NCI-H524 (cell line): ENCODE measurements at regions not wholly inside any gene's neighbourhood (a gene's known extent, or its start where the extent isn't known, plus 50 kb on each side); places are given as distances from the start of the nearest gene placed in this dataset.
A peak's percentile ranks its signal among the peaks of the same experiment; 100 is the strongest.

Experiments
- DNase-seq, 2 experiments: peaks; one replicate each; lab custom pipeline; 2025; lab: John Stamatoyannopoulos, UW

DNA sequence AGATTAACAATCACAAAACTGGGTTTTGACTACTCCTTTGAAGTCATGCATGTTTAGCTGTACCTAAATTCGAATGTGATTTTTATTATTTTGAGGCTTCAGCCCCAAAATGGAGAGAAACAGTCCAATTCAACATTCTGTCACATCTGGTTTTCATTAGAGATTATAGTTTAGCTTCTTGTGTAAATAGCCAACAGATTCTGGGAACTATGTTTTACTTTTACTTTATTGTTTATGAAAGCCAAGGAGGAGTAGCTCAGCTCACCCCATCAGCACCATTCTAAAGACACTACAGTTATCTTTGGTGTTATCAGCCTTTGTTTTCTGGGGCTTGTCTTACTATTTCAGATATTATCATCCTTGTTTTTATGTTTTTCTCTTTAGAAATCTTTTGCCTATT lies 465.0 kb upstream of the CWC22 start:
- DNase-seq = no peak

DNA sequence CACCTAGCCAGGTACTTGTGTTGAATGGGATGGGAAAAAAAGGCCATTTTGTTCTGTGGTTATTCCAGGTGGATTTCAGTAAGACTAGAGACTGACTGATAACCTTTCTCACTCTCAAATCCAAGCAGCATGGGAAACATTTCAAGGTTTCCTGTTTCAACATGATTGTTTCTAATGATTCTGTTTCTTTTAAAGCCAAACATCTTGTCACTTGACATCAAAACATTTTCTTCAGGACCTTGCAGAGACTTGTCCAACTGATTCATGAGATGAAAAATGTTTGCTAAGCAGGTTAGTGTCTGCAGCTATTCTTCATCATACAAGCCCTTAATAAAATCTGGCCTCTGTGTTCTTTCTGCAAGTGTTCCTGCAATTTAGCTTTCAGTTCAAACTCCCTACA lies 456.5 kb upstream of the CWC22 start:
- DNase-seq = no peak

DNA sequence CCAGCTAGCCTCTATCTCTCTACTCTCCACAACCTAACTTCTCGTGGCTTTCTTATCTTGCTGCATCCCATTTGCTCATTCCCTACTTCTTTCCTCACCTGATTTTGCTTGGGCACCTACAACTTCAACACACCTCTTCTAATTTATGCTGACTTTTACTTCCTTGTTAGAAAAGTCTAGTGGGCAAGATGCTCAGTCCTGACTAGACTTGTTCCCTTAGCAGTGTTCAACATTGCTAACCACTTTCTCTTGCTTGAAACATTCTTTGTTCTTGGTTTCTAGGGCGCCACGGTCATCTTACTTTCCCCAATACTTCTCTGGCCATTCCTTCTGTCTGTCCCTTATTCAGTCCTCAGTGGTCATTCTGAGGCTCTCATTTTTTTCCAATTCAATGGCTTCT lies 454.7 kb upstream of the CWC22 start:
- DNase-seq = no peak

GRCh38 chr2:180456801-180457200 lies 449.7 kb upstream of the CWC22 start:
- no peak for DNase-seq

GRCh38 chr2:180450841-180451240 lies 443.7 kb upstream of the CWC22 start:
- DNase-seq = no peak

DNA sequence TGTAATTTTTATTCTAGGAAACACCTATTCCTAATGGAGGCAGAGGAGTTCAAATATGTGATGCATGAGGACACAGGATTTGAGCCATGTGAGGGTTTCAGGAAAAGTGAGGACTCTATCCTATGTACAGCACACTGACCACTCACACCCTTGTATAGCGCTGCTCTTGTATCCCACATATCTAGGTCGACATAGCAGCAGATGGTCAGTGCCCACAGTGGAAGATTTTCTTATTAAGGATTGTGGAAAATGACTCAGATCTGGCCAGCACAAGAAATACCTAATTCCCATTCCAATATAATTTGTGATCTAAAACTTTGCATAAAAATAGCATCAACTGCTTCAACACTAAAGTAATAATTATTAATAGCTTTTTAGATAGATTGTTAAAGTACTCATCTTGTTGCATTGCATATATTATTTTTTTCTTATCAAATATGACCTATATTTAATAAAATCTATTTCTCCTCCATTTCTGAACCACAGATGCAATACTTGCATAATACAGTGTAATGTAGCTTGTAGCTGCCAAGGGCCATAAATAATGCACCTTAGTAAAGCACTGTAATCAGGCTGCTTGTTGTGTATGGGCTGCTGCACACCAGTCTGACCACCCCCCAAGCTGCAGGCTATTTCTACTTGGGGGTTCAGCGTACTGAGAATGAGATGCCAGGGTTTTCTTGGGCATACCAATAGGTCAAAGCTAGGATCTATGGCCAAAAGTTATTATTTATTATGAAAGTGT lies 442.2 kb upstream of the CWC22 start:
- DNase-seq = peak; percentile 49 to 70

DNA sequence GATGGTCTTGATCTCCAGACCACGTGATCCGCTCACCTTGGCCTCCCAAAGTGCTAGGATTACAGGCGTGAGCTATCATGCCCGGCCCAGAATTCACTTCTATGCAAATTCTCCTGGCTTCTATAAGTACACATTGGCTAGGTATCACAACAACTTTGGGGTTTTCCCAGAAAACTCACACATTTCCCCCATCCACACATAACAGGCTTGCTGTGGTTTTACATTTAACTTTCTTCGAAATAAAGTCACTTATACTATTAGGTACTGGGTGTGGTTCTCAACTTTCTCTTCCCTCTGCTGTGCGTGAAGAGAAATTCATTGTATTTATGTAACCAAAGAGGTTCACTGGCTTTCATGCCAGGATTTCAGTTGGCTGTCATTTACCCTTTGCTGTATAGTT lies 439.4 kb upstream of the CWC22 start:
- DNase-seq = no peak

GRCh38 chr2:180443888-180444287 lies 436.8 kb upstream of the CWC22 start:
- DNase-seq = no peak

GRCh38 chr2:180442860-180443644 lies 436.0 kb upstream of the CWC22 start:
- DNase-seq = peak in 1 of 2 experiments; percentile 15

DNA sequence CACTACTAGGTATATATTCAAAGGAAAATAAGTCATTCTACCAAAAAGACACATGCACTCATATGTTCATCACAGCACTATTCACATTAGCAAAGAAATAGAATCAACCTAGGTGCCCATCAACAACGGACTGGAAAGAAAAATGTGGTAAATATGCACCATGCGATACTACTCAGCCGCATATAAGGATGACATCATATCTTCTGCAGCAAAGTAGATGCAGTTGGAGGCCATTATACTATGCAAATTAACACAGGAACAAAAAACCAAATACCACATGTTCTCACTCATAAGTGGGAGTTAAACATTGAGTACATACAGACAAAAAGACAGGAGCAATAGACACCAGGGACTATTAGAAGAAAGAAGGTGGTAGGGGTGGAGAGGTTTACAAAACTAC lies 412.1 kb upstream of the CWC22 start:
- no peak for DNase-seq

DNA sequence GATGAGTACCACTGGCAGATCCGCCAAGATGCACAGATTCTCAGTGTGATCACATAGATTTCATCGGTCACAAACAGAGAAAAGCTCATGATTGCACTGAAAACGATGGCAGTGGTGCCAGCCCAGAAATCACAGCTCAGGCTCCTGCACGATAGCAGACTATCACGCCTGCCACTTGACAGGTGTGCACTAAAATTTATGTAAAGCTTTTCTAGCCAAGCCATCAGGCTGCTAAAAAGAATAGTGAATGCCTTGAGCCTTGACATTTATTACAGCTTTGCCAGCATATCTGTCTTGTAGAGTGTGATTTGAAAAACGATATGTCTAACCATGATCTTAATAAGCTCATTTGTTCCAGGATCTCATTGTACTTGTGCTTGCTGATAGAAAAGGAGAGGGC lies 409.5 kb upstream of the CWC22 start:
- peak; percentile 25 to 77 for DNase-seq

DNA sequence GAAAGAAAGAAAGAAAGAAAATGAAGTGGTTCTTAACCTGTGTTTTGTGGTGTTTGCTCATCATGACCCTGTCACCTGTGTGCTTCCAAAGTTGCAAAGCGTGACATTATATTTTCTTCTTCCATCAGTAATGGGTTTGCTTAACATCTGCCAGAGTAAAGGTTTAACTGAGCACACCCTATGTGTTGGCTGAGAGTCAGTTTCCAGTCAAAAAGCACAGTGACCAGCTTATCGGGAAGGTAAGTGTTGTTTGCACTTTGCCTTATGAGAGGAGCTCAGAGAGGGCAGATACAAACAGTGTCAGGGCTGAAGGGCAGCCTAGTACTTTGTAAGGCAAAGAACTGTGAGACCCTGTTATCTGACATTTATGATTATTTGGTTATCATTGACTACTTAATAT lies 406.2 kb upstream of the CWC22 start:
- DNase-seq = no peak

DNA sequence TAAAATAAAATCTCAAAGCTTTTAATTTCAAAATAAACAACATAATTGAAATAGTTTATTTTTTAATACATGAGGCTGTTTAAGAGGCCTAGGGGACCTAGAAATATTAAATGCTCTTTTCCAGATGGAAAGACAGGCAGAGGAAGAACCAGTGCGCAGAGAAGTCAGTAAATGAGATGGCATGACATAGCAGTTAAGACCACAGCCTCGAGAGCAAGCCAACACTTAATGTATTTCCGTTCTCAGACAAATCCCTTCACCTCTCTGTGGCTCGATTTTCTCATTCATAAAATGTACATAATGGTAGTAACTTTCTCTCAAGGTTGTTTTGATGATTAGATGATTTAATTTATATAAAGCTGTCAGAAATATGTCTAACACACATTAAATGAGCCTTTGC lies 405.1 kb upstream of the CWC22 start:
- no peak for DNase-seq

DNA sequence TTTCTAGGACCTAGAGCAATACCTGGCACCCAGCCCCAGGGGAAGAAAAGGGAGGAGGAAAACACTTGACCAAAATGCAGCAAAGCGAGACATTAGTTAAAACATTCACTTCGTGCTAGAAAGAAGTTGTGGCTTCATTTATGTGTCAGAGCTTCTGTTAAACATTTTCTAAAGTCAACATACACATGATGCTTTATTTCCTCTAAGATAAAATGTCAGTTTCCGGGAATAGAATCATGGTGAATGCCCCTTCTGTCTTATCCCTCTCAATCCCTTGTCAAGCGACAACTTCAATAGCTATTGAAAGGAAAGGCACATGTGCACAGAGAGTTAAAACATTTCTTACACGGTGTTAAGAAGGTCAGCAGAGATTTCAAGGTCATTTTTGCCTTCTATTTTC lies 404.6 kb upstream of the CWC22 start:
- DNase-seq = peak in 1 of 2 experiments; percentile 22

GRCh38 chr2:180406687-180407086 lies 399.6 kb upstream of the CWC22 start:
- no peak for DNase-seq

DNA sequence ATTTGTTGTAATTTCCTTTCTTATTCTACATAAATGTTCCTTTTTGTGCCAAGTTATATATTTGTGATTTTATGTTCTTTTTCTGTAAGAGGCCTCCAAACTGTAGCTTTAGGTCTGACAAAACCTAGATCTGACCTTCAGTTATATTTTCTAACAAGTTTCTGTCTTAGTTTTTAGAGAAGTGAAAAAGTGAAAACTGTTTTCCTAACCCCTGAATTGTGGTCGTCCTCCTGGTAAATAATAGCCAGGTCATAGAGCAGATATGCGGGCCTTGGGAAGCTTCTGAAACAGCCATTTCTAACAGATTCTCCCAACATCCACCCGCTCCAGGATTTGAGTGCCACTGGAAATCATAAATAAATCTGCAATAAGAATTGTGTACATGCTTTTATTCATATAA lies 398.4 kb upstream of the CWC22 start:
- no peak for DNase-seq

DNA sequence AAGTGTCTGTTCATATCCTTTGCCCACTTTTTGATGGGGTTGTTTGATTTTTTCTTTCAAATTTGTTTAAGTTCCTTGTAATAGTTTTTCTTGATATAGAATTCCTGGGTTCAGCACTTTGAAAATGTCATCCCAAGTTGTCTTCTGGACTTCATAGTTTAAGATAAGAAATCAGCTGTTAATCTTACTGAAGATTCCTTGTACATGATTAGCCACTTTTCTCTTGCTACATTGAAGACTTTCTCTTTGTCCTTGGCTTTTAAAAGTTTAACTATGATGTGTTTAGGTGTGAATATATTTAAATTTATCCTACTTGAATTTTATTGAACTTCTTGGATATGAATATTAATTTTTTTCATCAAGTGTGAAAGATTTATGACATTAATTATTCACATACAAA lies 387.2 kb upstream of the CWC22 start:
- no peak for DNase-seq

DNA sequence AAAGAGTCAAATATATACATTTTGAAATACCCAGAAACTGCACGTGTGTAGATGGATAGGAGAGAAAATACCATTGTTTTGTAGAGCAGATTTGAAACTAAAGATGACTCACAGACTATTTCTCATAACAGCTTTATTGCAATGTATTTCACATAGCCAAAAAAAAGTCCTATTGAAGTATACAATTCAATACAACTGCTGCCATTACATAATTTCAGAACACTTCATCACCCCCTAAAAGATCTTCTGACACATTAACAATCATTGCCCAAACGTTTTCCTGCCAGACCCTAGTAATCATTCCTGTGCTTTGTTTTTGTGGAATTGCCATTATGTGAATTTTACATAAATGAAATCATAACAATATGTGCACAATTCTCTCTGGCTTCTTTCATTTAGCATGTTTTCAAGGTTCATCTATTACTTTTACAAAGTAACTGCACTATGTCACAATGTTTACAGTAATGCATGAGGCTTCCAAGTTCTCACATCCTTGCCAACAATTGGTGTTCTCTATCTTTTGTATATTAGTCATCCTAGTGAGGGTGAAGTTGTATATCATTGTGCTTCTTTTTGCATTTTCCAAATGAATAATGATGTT lies 378.6 kb upstream of the CWC22 start:
- DNase-seq = no peak

DNA sequence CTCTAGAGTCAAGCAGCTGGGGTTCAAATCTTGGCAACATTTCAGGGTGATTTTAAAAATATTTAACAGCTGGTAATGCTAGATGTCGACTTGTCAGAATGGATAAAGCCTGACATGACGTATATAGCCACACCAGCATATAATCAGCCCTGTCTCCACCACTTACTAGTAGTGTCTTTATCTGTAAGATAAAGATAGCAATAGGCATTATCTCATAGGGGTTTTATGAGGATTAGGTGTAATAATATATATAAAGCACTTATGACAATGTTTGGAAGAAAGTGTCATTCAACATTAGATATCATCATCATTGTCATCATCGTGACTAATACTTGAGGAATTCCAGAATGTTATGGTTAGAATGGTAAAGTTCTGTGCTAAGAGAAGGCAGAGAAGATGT lies 369.0 kb upstream of the CWC22 start:
- peak in 1 of 2 experiments; percentile 1 for DNase-seq

- DNase-seq = no peak
These were observed 367.6 kb upstream of the CWC22 start for GRCh38 chr2:180374502-180375281.

DNA sequence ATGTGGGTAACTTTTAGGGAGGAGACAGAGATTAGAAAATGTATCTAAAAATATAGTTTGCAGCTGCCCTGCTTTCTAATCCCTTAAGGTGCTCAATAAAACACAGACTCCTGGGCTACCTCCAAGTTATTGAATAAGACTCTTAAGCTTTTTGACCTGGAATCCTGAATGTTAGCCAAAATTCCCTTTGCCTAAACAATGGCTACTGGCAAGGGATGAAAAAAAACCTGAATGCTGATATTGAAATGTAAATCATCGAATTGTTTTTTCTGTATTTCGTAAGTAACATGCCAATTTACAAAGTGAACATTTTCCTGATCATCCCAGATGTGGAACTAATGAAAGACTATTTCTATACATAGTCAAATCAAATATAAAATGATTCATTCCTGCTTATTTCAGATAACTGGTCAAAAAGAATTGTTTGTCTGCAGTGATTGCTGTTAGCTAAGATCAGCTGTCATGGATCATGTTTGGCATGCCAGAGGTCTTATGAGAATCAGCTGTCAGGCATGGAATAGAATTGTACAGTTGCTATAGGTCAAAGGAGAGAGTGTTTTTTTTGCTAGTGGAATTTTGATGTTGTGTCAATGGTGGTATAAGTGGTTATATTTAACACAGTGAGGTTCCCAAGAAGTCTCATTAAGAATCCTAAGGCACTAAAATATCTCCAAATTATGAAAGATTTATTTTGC lies 363.6 kb upstream of the CWC22 start:
- no peak for DNase-seq

DNA sequence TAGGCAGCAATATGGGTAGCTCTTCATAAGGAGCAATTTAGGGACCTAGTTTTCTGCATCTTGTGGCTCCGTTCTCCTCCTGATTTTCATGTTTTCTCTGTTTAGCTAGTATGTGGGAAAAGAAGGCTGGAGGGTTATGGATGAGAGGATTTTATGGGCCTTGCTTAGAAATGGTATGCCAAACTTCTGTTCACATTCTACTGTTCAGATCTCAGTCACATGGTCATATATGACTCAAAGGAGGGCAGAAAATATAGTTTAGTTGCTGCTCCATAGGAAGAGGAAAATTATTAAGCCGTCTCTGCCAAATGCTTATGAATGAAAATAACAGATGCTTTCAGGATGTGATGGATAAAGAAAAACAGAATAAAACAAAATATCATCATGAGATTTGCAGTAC lies 361.8 kb upstream of the CWC22 start:
- no peak for DNase-seq
